ENCODE measurements at regions not wholly inside any gene's neighbourhood (a gene's known extent, or its start where the extent isn't known, plus 50 kb on each side); places are given as distances from the start of the nearest gene placed in this dataset.

DNA sequence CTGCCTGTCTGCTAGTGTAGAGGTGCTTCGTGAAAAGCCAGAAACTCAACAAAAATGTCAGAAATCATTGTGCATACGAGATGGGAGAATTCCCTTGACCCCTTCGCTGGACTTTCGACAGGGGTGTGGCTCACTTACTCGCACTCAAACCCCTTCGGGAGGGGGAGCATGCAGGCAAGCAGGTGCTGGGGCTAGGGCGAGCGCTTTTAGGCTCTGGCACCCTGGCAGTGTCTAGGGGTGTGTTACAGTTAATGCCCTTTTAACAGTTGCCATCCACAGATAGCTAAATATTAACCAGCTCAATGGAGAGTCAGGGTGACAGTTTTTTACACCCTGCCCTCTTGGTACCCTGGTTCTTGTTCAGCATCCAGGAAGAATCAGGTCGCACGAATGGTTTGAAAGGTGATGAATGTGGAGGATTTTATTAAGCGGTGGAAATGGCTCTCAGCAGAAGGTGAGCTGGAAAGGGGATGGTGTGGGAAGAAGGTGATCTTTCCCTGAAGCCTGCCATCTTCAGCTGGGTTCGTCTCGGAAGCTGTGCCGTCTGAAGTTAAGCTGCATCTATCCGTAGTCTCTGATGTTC is 59.6 kb upstream of the SHANK2 start:
- BruUV-seq (replicated peaks): no TSS peak
- no peaks in the 10 kb centered on the region for H3K79me2 ChIP-seq (ENCODE audit: insufficient read depth, low read depth, low read length)
- no peak overlapping the region for H3K4me3 ChIP-seq (ENCODE audit: low read depth, low read length, poor library complexity, severe bottlenecking)
- H3K9me2 ChIP-seq (ENCODE audit: insufficient read depth, low read length): no peaks in the 10 kb centered on the region
- no peaks in the 10 kb centered on the region for H3K4me1 ChIP-seq (ENCODE audit: insufficient read depth, low read length, poor library complexity, severe bottlenecking)
- intact Hi-C loops (cut with micrococcal nuclease; ENCODE audit: unreplicated experiment): no loop called here
- ChIA-PET CTCF (ENCODE audit: unreplicated experiment) (no interaction called here), POLR2A (no interaction called here)
- H3K4me2 ChIP-seq (ENCODE audit: low read length): no peak overlapping the region
- no peak for TF ChIP-seq EZH2phosphoT487 (IDR thresholded peaks at IDR 0.05; ENCODE audit: borderline replicate concordance, low read depth, low read length)
- TF ChIP-seq, protein P1, sequence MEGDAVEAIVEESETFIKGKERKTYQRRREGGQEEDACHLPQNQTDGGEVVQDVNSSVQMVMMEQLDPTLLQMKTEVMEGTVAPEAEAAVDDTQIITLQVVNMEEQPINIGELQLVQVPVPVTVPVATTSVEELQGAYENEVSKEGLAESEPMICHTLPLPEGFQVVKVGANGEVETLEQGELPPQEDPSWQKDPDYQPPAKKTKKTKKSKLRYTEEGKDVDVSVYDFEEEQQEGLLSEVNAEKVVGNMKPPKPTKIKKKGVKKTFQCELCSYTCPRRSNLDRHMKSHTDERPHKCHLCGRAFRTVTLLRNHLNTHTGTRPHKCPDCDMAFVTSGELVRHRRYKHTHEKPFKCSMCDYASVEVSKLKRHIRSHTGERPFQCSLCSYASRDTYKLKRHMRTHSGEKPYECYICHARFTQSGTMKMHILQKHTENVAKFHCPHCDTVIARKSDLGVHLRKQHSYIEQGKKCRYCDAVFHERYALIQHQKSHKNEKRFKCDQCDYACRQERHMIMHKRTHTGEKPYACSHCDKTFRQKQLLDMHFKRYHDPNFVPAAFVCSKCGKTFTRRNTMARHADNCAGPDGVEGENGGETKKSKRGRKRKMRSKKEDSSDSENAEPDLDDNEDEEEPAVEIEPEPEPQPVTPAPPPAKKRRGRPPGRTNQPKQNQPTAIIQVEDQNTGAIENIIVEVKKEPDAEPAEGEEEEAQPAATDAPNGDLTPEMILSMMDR (conservative IDR thresholded peaks at IDR 0.05; ENCODE audit: low read length): no peak
- no peak for DNase-seq (ENCODE audit: low spot score)
- H3K9me3 ChIP-seq (ENCODE audit: low read length): peaks cover 7% of the 10 kb centered on the region; the same call in 1 of the 2 replicates
- H2AFZ ChIP-seq (ENCODE audit: low read length): no peak overlapping the region
- no peaks in the 10 kb centered on the region for H4K20me1 ChIP-seq (ENCODE audit: insufficient read depth, low read length)
- H3K27ac ChIP-seq (ENCODE audit: low read depth, low read length, poor library complexity, severe bottlenecking): no peak overlapping the region
- no peaks in the 10 kb centered on the region for H3K36me3 ChIP-seq (ENCODE audit: insufficient read depth, low read length)

DNA sequence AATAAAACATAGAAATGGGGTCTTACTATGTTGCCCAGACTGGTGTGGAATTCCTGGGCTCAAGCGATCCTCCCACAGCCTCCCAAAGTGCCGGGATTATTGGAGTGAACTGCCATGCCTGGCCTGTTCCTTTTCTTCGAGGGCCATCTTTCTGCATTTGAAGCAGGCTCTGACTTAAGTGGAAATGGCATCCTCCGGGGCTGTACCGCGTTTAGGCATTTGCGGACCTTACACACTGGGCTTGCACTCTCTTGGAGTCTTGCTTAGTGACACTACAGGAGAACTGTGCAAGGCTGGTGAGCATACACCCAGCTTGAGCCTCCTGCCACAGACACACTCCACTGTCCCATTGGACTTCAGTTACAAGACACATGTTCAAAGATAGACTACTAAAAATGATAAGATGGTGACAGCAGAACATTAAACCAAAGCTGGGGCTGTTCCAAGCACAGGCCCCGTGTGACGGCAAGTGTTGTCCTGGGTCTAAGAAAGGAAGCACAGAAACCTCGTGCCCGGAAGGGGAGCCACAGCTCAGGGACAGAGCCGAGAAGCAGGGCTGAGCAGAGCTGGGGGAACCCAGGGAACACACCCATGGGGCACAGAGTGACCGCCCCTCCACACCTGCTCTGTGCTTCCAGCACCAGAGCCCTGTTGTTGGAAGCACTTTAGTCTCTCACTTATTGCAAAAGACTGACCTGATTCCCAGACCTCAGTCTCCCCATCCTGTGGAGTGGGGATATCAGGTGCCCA is 59.0 kb upstream of the SHANK2 start:
- H3K79me2 ChIP-seq (ENCODE audit: insufficient read depth, low read depth, low read length): no peaks in the 10 kb centered on the region
- peaks cover 2% of the 10 kb centered on the region; the same call in 1 of the 2 replicates for H3K9me3 ChIP-seq (ENCODE audit: low read length)
- no peaks in the 10 kb centered on the region for H3K4me1 ChIP-seq (ENCODE audit: insufficient read depth, low read length, poor library complexity, severe bottlenecking)
- CTCF ChIA-PET (ENCODE audit: unreplicated experiment): no interaction called here
- no peaks in the 10 kb centered on the region for H3K36me3 ChIP-seq (ENCODE audit: insufficient read depth, low read length)
- POLR2A ChIA-PET: interaction anchor here (0.6 kb wide), 1 partner anchor 91 kb away, joined by 3 read pairs; no protein-coding TSS in a partner anchor
- no peak overlapping the region for H3K4me3 ChIP-seq (ENCODE audit: low read depth, low read length, poor library complexity, severe bottlenecking)
- H4K20me1 ChIP-seq (ENCODE audit: insufficient read depth, low read length): no peaks in the 10 kb centered on the region
- no peak for TF ChIP-seq EZH2phosphoT487 (IDR thresholded peaks at IDR 0.05; ENCODE audit: borderline replicate concordance, low read depth, low read length)
- TF ChIP-seq, protein P1 (conservative IDR thresholded peaks at IDR 0.05; ENCODE audit: low read length): no peak
- intact Hi-C loops (cut with micrococcal nuclease; ENCODE audit: unreplicated experiment): no loop called here
- no peak for DNase-seq (ENCODE audit: low spot score)
- no peak overlapping the region for H3K4me2 ChIP-seq (ENCODE audit: low read length)
- BruUV-seq (replicated peaks): no TSS peak
- no peak overlapping the region for H3K27ac ChIP-seq (ENCODE audit: low read depth, low read length, poor library complexity, severe bottlenecking)
- no peak overlapping the region for H2AFZ ChIP-seq (ENCODE audit: low read length)
- H3K9me2 ChIP-seq (ENCODE audit: insufficient read depth, low read length): no peaks in the 10 kb centered on the region

DNA sequence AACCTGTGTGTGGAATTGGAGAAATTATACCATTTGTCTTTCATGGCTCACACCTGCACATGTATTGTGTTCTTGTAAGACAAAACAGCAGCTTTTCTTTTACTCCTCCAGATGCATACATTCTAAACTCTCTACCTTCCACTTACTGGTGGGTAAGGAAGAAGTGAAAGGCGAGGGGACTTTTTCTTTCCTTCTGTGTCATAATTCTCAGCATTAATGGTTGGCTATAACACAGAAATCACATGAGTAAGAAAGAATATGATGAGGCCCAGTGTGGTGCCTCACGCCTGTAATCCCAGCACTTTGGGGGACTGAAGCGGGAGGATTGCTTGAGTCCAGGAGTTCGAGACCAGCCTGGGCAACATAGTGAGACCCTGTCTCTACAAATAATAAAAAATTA is 57.8 kb upstream of the SHANK2 start:
- TF ChIP-seq, protein P1 (conservative IDR thresholded peaks at IDR 0.05; ENCODE audit: low read length): no peak
- no peak for TF ChIP-seq EZH2phosphoT487 (IDR thresholded peaks at IDR 0.05; ENCODE audit: borderline replicate concordance, low read depth, low read length)
- Histone ChIP-seq H3K4me3 (ENCODE audit: low read depth, low read length, poor library complexity, severe bottlenecking) (no peak overlapping the region), H3K27ac (ENCODE audit: low read depth, low read length, poor library complexity, severe bottlenecking) (no peak overlapping the region), H3K79me2 (ENCODE audit: insufficient read depth, low read depth, low read length) (no peaks in the 10 kb centered on the region), H3K9me3 (ENCODE audit: low read length) (no peaks in the 10 kb centered on the region), H3K4me2 (ENCODE audit: low read length) (no peak overlapping the region), H3K9me2 (ENCODE audit: insufficient read depth, low read length) (no peaks in the 10 kb centered on the region), H2AFZ (ENCODE audit: low read length) (no peak overlapping the region), H4K20me1 (ENCODE audit: insufficient read depth, low read length) (no peaks in the 10 kb centered on the region), H3K4me1 (ENCODE audit: insufficient read depth, low read length, poor library complexity, severe bottlenecking) (no peaks in the 10 kb centered on the region), H3K36me3 (ENCODE audit: insufficient read depth, low read length) (no peaks in the 10 kb centered on the region)
- no TSS peak for BruUV-seq (replicated peaks)
- intact Hi-C loops (cut with micrococcal nuclease; ENCODE audit: unreplicated experiment): no loop called here
- DNase-seq (ENCODE audit: low spot score): no peak
- POLR2A ChIA-PET: no interaction called here
- CTCF ChIA-PET (ENCODE audit: unreplicated experiment): no interaction called here
